C4-2B (cell line): ENCODE measurements at regions not wholly inside any gene's neighbourhood (a gene's known extent, or its start where the extent isn't known, plus 50 kb on each side); places are given as distances from the start of the nearest gene placed in this dataset.

Experiments used
- H3K27ac ChIP-seq: fragments of 450-650 bp; 2 replicates; pipeline ENCODE4 v1.5.1; 2017
- ZFX ChIP-seq: fragments of 450-650 bp; IDR thresholded peaks from 2 replicates; pipeline ENCODE4 v1.6.1; 2017
- TF ChIP-seq, protein P1 (sequence below): fragments of 450-650 bp; conservative IDR thresholded peaks from 2 replicates; pipeline ENCODE4 v1.5.1; 2017; ENCODE audit warnings: mild to moderate bottlenecking

DNA sequence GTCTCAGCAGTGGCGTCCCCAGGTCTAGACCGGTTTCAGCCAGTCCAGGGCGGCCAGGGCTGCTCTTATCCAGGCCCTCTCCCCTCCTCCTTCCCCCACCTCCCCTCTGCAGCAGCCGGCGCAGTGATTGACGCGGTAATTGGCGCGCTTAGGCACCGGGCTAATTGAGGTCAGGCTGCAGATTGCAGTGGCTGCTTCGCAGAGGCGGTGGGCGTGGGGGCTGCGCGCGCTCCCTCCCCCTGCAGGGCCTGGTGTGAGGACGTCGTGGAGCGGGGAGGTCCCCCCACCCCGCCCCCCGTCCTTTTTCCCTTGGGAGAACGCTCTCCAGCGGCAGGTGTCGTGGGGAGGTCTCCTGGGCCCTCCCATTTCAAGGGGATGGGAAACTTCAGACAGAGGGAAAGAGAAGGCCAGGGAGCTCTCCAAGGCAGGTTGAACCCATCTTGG lies 70.4 kb upstream of the BLCAP start:
- no peak overlapping the region for H3K27ac ChIP-seq
- no peak for TF ChIP-seq ZFX
- TF ChIP-seq, protein P1, sequence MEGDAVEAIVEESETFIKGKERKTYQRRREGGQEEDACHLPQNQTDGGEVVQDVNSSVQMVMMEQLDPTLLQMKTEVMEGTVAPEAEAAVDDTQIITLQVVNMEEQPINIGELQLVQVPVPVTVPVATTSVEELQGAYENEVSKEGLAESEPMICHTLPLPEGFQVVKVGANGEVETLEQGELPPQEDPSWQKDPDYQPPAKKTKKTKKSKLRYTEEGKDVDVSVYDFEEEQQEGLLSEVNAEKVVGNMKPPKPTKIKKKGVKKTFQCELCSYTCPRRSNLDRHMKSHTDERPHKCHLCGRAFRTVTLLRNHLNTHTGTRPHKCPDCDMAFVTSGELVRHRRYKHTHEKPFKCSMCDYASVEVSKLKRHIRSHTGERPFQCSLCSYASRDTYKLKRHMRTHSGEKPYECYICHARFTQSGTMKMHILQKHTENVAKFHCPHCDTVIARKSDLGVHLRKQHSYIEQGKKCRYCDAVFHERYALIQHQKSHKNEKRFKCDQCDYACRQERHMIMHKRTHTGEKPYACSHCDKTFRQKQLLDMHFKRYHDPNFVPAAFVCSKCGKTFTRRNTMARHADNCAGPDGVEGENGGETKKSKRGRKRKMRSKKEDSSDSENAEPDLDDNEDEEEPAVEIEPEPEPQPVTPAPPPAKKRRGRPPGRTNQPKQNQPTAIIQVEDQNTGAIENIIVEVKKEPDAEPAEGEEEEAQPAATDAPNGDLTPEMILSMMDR = no peak

- TF ChIP-seq ZFX = no peak
- TF ChIP-seq, protein P1 = no peak
- H3K27ac ChIP-seq = no peak overlapping the region
These were observed 69.3 kb upstream of the BLCAP start for GRCh38 chr20:37596890-37597536.

- TF ChIP-seq, protein P1 = no peak
- no peak for TF ChIP-seq ZFX
- H3K27ac ChIP-seq = no peak overlapping the region
These were observed 68.5 kb upstream of the BLCAP start for GRCh38 chr20:37596168-37596567.

DNA sequence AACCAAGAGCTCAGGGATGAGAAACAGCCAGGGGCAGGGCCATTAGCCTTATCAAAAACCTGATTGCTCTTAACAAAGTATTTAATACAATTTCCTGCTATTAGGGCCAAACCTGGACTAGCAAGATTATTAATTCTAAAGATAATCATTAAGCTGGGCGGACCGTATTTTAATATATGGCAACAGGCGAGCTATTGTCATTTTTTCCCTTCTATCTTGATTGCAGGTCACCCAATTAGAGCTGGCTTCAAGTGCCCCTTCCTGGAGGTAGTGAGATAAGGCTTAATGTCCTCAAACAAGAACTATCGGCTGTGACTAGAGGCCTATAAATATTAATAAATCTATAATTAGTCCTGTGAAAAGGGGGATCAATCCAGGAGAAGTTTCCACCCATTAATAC lies 66.0 kb upstream of the BLCAP start:
- TF ChIP-seq, protein P1 = no peak
- H3K27ac ChIP-seq = no peak overlapping the region

DNA sequence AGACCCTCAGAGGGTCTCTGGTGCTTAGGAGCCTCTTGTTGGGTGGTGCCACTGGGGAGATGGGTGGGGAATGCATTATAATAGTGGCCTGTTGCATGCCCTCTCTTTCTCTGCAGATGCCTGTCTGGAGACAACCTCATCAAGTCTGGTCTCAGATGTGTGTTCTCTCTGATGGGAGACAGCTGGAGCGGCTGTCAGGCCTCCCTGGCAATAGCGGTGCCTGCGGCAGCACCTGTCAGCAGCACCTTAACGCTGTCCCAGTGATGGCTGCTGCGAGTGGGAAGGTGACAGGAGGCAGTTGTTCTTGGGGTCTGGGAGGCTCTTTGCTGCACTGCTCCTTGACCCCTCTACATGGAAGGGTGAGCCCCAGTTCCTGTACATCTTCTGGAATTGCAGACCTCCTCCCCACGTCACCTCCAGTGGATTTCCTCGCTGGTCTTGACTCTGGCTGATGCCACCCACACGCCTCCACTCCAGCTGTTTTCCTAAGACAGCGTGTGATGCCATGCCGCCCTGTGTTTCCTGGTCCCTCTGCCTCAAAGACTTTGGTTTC lies 63.3 kb upstream of the BLCAP start:
- H3K27ac ChIP-seq = no peak overlapping the region
- TF ChIP-seq ZFX = no peak
- TF ChIP-seq, protein P1 = no peak

- H3K27ac ChIP-seq = no peak overlapping the region
- TF ChIP-seq, protein P1 = no peak
These were observed 58.4 kb upstream of the BLCAP start for GRCh38 chr20:37586078-37586477.

GRCh38 chr20:37584238-37584807 lies 56.6 kb upstream of the BLCAP start:
- H3K27ac ChIP-seq = no peak overlapping the region
- TF ChIP-seq ZFX = no peak
- TF ChIP-seq, protein P1 = no peak
